Amniotic stem cell (primary cell): ENCODE measurements at regions not wholly inside any gene's neighbourhood (a gene's known extent, or its start where the extent isn't known, plus 50 kb on each side); places are given as distances from the start of the nearest gene placed in this dataset.
"Not testable (repeated sequence)": the region's sequence is repeated elsewhere in the genome, so short reads cannot be mapped to it uniquely, and the experiment has no call there.

ENCODE experiments used
- DNase-seq: peaks from one replicate; lab custom pipeline; 2025; lab: John Stamatoyannopoulos, UW

GRCh38 chr2:187989925-187990623 lies 301.6 kb upstream of the GULP1 start:
- DNase-seq, result no peak

- DNase-seq, result no peak
Observed at GRCh38 chr2:187991389-187991788, 300.3 kb upstream of the GULP1 start.

GRCh38 chr2:187994464-187995331 lies 297.0 kb upstream of the GULP1 start:
- no peak for DNase-seq

- no peak for DNase-seq
Observed at GRCh38 chr2:187995556-187995955, 296.1 kb upstream of the GULP1 start.

GRCh38 chr2:187996630-187997029 lies 295.0 kb upstream of the GULP1 start:
- DNase-seq, result no peak

GRCh38 chr2:188000189-188000588 lies 291.5 kb upstream of the GULP1 start:
- no peak for DNase-seq

GRCh38 chr2:188003800-188004199 lies 287.9 kb upstream of the GULP1 start:
- no peak for DNase-seq

- DNase-seq, result no peak
Observed at GRCh38 chr2:188013767-188014166, 277.9 kb upstream of the GULP1 start.

GRCh38 chr2:188016917-188017316 lies 274.8 kb upstream of the GULP1 start:
- no peak for DNase-seq

GRCh38 chr2:188022389-188022788 lies 269.3 kb upstream of the GULP1 start:
- DNase-seq, result no peak

GRCh38 chr2:188023035-188023434 lies 268.6 kb upstream of the GULP1 start:
- no peak for DNase-seq

GRCh38 chr2:188024811-188025210 lies 266.9 kb upstream of the GULP1 start:
- DNase-seq, result no peak

- no peak for DNase-seq
Observed at GRCh38 chr2:188028739-188029138, 262.9 kb upstream of the GULP1 start.

GRCh38 chr2:188032306-188032705 lies 259.4 kb upstream of the GULP1 start:
- DNase-seq, result no peak

- DNase-seq, result no peak
Observed at GRCh38 chr2:188032786-188033185, 258.9 kb upstream of the GULP1 start.

- not testable (repeated sequence) for DNase-seq
Observed at GRCh38 chr2:188033240-188033639, 258.4 kb upstream of the GULP1 start.

- not testable (repeated sequence) for DNase-seq
Observed at GRCh38 chr2:188034102-188034501, 257.6 kb upstream of the GULP1 start.

GRCh38 chr2:188035377-188035776 lies 256.3 kb upstream of the GULP1 start:
- DNase-seq, result not testable (repeated sequence)

- DNase-seq, result not testable (repeated sequence)
Observed at GRCh38 chr2:188036786-188037185, 254.9 kb upstream of the GULP1 start.

- no peak for DNase-seq
Observed at GRCh38 chr2:188039307-188039706, 252.4 kb upstream of the GULP1 start.

- DNase-seq, result no peak
Observed at GRCh38 chr2:188042412-188042811, 249.3 kb upstream of the GULP1 start.

- DNase-seq, result no peak
Observed at GRCh38 chr2:188045016-188045415, 246.7 kb upstream of the GULP1 start.

- no peak for DNase-seq
Observed at GRCh38 chr2:188046437-188046836, 245.2 kb upstream of the GULP1 start.
